ENCODE measurements at regions not wholly inside any gene's neighbourhood (a gene's known extent, or its start where the extent isn't known, plus 50 kb on each side); places are given as distances from the start of the nearest gene placed in this dataset.

DNA sequence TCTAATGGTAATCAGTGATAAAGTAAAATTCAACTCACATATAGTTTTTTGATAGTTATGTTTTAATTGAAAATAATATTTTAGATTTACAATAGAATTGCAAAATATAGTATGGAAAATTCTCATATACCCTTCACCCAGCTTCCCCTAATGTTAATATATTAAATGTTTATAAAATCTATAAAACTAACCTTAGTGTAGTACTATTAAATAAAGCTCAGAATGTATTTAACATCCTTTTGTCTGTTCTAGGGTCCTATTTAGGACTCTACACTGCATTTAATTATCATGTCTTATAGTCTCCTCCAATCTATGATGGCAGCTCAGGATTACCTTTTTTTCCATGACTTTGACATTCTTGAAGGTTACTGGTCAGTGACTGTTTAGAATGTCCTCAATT lies 389.2 kb downstream of the LMX1A start:
- intact Hi-C loops (cut with DNase I) = no loop called here
- no peak for ATAC-seq
- no peak for DNase-seq

GRCh38 chr1:164961715-164962114 lies 394.8 kb downstream of the LMX1A start:
- no peak for DNase-seq
- ATAC-seq = no peak
- intact Hi-C loops (cut with DNase I) = no loop called here

GRCh38 chr1:164958982-164959768 lies 397.3 kb downstream of the LMX1A start:
- intact Hi-C loops (cut with DNase I) = no loop called here
- no peak for ATAC-seq
- DNase-seq = no peak

DNA sequence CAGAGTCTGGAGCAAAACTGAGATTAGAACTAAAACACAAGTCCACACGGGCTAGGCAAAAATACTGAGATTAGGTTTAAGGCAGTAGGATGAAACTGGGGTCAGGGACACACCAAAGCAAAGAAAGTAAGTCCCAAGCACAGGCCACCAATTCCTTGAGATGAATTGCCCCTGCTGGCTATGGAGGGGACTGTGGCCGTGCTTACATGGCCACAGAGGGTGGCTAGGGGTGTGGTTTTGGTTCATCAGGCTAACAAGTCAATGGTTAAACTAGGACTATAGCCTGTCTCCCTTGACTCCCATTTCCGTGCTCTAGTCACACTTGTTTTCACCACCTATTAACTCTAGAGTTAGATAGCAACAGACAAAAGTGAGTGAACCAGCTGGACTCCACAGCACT lies 394.8 kb downstream of the PBX1 start:
- no peak for ATAC-seq
- intact Hi-C loops (cut with DNase I) = no loop called here
- no peak for DNase-seq

- DNase-seq = no peak
- ATAC-seq = no peak
- intact Hi-C loops (cut with DNase I) = no loop called here
Measured at GRCh38 chr1:164953098-164953497, 394.1 kb downstream of the PBX1 start.

- no peak for DNase-seq
- ATAC-seq = no peak
- intact Hi-C loops (cut with DNase I) = no loop called here
Measured at GRCh38 chr1:164951508-164951907, 392.5 kb downstream of the PBX1 start.

DNA sequence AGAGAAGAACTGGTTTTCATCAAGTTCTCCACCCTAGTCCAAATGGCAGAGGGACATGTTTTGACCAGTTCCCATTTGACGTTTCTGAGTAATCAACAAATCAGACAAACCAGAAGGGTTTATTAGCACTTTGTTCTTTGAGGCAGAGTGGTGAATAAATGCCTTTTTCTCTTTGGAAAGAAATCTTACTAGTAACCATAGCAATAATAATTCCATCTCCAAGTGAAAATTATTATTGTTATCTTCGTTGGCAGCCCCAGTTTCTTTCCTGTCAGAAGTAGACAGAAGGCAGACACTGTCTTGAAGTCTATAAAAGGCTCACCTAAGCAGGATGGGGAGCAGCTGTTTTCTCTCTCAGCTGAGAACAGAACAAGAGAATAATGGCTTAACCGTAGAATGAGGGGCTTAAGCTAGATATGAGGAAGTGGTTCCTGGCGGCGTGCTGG lies 391.6 kb downstream of the PBX1 start:
- intact Hi-C loops (cut with DNase I) = no loop called here
- DNase-seq (no peak), ATAC-seq (peak; percentile 15 to 75)

DNA sequence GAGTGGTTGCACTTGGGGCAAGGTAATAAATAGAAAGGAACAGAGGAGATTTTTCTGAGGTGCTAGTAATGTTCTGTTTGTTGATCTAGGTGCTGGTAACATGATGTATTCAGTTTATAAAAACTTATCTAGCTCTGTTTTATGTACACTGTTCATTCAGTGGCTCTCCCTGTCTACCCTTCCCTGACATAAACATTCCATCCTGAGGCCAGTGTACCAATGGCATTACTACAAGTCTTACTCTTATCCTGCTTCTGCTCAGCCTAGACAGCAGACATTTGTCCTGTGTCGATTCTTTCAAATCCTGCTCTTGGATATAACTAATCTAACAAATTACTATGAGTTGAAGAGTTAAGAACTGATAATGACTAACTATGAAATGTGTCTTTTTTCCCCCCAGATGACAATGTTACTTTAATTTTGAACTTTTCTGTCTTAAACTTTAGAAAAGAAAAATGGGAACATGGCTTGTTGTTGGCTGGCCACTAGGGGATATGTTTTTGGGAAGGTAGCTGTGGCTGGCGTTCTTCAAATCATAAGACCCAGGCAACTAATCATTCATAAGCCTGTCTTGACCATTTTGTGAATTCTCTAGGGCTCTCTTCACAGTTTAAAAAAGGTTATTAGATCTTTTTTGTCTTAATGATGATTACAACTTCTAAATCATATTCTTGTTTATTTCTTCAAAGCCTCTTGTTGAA lies 390.9 kb downstream of the PBX1 start:
- intact Hi-C loops (cut with DNase I) = no loop called here
- DNase-seq (no peak), ATAC-seq (no peak)

- ATAC-seq = no peak
- DNase-seq = no peak
- intact Hi-C loops (cut with DNase I) = no loop called here
Measured at GRCh38 chr1:164948101-164948500, 389.1 kb downstream of the PBX1 start.

DNA sequence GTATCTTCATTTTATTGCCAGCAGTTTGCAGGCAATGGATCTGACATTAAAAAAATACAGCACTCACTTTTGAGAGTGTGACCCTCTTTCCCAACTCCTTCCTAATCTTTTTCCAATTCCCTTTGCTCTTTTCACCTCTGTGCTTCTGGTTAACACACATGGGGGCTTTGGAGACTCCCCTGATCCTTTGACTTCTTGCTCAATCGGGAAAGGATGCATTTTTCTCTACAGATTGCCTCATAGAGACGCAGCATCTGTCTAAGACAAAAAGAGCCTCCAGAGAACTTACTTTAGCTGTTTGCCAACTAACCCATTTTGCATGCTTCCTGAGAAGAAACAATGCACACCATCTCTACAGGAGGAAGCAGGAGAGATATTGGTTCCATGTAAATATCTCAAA lies 378.3 kb downstream of the PBX1 start:
- DNase-seq = no peak
- intact Hi-C loops (cut with DNase I) = no loop called here
- no peak for ATAC-seq

GRCh38 chr1:164932580-164932979 lies 373.6 kb downstream of the PBX1 start:
- intact Hi-C loops (cut with DNase I) = no loop called here
- DNase-seq = no peak

DNA sequence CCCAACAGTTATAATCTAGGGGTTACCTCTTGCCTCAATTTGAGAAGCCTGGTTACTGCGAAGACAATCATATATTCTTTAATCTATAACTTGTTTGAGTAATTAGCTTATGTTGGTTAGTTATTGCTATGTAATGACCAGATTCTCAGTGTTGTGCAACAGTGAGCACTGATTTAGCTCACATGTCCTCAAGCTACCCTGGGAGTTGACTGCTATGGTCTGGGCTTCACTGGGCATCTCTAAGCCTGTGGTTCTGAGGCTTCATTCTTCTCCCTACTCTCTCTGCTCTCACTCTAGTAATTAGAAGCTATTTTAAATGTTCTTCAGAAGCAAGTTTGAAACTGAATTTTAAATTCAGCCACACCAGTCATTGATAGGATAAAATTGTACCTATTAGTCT lies 371.8 kb downstream of the PBX1 start:
- intact Hi-C loops (cut with DNase I) = no loop called here
- DNase-seq (no peak), ATAC-seq (no peak)

More at GRCh38 chr1:164932580-164932979, 373.6 kb downstream of the PBX1 start:
- no peak for ATAC-seq

GRCh38 chr1:164930241-164930640 lies 371.3 kb downstream of the PBX1 start:
- DNase-seq (no peak), ATAC-seq (no peak)
- intact Hi-C loops (cut with DNase I) = no loop called here

GRCh38 chr1:164928232-164928812 lies 369.3 kb downstream of the PBX1 start:
- ATAC-seq (peak; percentile 32 to 53), DNase-seq (no peak)
- intact Hi-C loops (cut with DNase I) = no loop called here

- intact Hi-C loops (cut with DNase I) = no loop called here
- ATAC-seq (no peak), DNase-seq (no peak)
Measured at GRCh38 chr1:164926107-164926506, 367.1 kb downstream of the PBX1 start.

GRCh38 chr1:164922585-164922984 lies 363.6 kb downstream of the PBX1 start:
- DNase-seq = no peak
- intact Hi-C loops (cut with DNase I) = no loop called here
- ATAC-seq = no peak

- intact Hi-C loops (cut with DNase I) = no loop called here
- DNase-seq (no peak), ATAC-seq (no peak)
Measured at GRCh38 chr1:164921493-164921892, 362.5 kb downstream of the PBX1 start.

DNA sequence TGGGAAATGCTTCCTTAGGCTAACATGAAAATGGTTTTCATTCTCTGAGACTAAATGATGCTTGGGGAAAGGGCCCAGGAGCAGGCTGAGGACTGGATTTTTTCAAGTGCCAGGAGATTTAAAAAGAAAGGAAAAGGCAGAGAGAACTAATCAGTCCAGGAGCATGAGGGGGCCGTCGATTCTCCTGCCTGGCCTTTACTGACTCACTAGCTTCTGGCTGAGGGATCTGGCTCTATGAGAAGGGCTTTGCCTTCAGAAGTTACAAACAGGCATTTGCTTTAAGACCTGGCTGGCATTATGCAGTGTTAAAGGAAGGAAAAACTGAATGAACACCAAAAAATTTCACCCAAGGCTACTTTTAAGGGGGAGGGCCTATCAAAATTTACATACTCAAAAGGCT lies 359.2 kb downstream of the PBX1 start:
- peak in 1 of 2 donors; percentile 28 for ATAC-seq
- DNase-seq = no peak
- intact Hi-C loops (cut with DNase I) = no loop called here

GRCh38 chr1:164914208-164914607 lies 355.2 kb downstream of the PBX1 start:
- intact Hi-C loops (cut with DNase I) = loop anchor here in 1 of 2 donors (5.0 kb wide), 1 partner anchor 127 kb away; no protein-coding TSS in a partner anchor
- ATAC-seq (peak; percentile 84 to 89), DNase-seq (no peak)

- intact Hi-C loops (cut with DNase I) = loop anchor here in 1 of 2 donors (5.0 kb wide), 1 partner anchor 125 kb away; no protein-coding TSS in a partner anchor
- DNase-seq (no peak), ATAC-seq (peak; percentile 66 to 92)
Measured at GRCh38 chr1:164912290-164912689, 353.3 kb downstream of the PBX1 start.

Measured in left cardiac atrium (tissue), 4 donors.